HepG2 (cell line): ENCODE measurements at regions not wholly inside any gene's neighbourhood (a gene's known extent, or its start where the extent isn't known, plus 50 kb on each side); places are given as distances from the start of the nearest gene placed in this dataset.

Source experiments
- ATAC-seq: fragments of 200-7000 bp; cut with Tn5 transposase; 3 replicates; pipeline ENCODE4 v1.9.1; 2020; ENCODE audit warnings: mild to moderate bottlenecking, moderate library complexity
- BruUV-seq: library from RNA; stranded (reverse); fragments of 400-500 nt; replicated peaks from 2 replicates; lab custom pipeline; 2021; lab: Mats Ljungman, UMichigan
- CTCF ChIA-PET: fragments of 300-600 bp; formaldehyde crosslinking; extraction: SDS; loops from one replicate; lab custom pipeline; 2021; ENCODE audit warnings: low total read pairs, inconsistent platforms, low intra/inter-chr PET ratio; lab: Yijun Ruan, JAX
- POLR2A ChIA-PET: fragments of 350-600 bp; sonication (Branson Sonifier 250); formaldehyde crosslinking; loops from one replicate; lab custom pipeline; 2020; ENCODE audit warnings: antibody characterized with exemption, inconsistent platforms; lab: Yijun Ruan, JAX
- DNase-seq: peaks from one replicate; pipeline ENCODE4 v3.0.0-alpha.2; 2015; ENCODE audit warnings: low spot score
- FAIRE-seq: peaks from 3 replicates; lab custom pipeline; 2011; peaks lifted over from hg19 to GRCh38; lab: Jason Lieb, UNC
- H2AFZ ChIP-seq: one replicate; pipeline ENCODE4 v1.6.1; 2011; ENCODE audit warnings: low read length, inconsistent platforms
- H3K27ac ChIP-seq: fragments of 300-600 bp; 3 replicates; pipeline ENCODE4 v1.8.0; 2011; ENCODE audit warnings: mixed run types, mild to moderate bottlenecking, mixed read lengths, low read length, inconsistent platforms; ENCODE audit not compliant: insufficient read depth; ENCODE audit errors: extremely low read length
- H3K27me3 ChIP-seq, 2 experiments: fragments of 200-600 bp in 1 of 2; 2 replicates in 1 of 2; 3 replicates in 1 of 2; pipeline versions ENCODE4 v1.6.0 to v1.8.0; 2011; ENCODE audit warnings: low read length in 2 of 2, mild to moderate bottlenecking in 2 of 2, moderate library complexity in 2 of 2, inconsistent platforms in 1 of 2; ENCODE audit not compliant: insufficient read depth in 2 of 2, control insufficient read depth in 1 of 2
- H3K36me3 ChIP-seq, 2 experiments: fragments of 200-600 bp in 1 of 2; replicated peaks in 1 of 2; 2 replicates in 1 of 2; 3 replicates in 1 of 2; pipeline versions ENCODE4 v1.5.1 to v1.8.0; 2011; ENCODE audit warnings: low read length in 2 of 2, inconsistent platforms in 1 of 2; ENCODE audit not compliant: insufficient read depth in 2 of 2, control insufficient read depth in 1 of 2
- H3K4me1 ChIP-seq: 2 replicates; pipeline ENCODE4 v1.5.1; 2012; ENCODE audit warnings: low read length, inconsistent platforms; ENCODE audit not compliant: insufficient read depth
- H3K4me2 ChIP-seq: 2 replicates; pipeline ENCODE4 v1.6.0; 2011; ENCODE audit warnings: low read depth, low read length, inconsistent platforms
- H3K4me3 ChIP-seq, 3 experiments: fragments of 200-600 bp in 1 of 3; sonication (generic), shearing (Covaris generic) in 1 of 3; replicated peaks in 1 of 3; 2 replicates each; pipeline ENCODE4 v1.5.1; 2011 to 2016; ENCODE audit warnings: low read length in 3 of 3, inconsistent platforms in 2 of 3, low read depth in 2 of 3, mild to moderate bottlenecking in 2 of 3, control low read depth in 1 of 3, mixed read lengths in 1 of 3; ENCODE audit not compliant: insufficient read depth in 1 of 3
- H3K79me2 ChIP-seq: one replicate; pipeline ENCODE4 v1.6.1; 2011; ENCODE audit warnings: low read length, inconsistent platforms; ENCODE audit not compliant: insufficient read depth
- H3K9ac ChIP-seq: 2 replicates; pipeline ENCODE4 v1.6.0; 2011; ENCODE audit warnings: mild to moderate bottlenecking, low read depth, low read length, inconsistent platforms; ENCODE audit not compliant: insufficient read depth
- H3K9me3 ChIP-seq: 2 replicates; pipeline ENCODE4 v1.5.1; 2012; ENCODE audit warnings: mild to moderate bottlenecking, low read length
- H4K20me1 ChIP-seq: 2 replicates; pipeline ENCODE4 v1.6.0; 2011; ENCODE audit warnings: inconsistent platforms, mild to moderate bottlenecking, low read length, moderate library complexity; ENCODE audit not compliant: insufficient read depth
- CREB1 ChIP-seq, 2 experiments: fragments of 450-650 bp in 1 of 2; IDR thresholded peaks; 2 replicates each; pipeline ENCODE4 v1.6.1; 2016 to 2017; ENCODE audit warnings: control low read depth in 1 of 2, mild to moderate bottlenecking in 1 of 2, missing compliant biosample characterization in 1 of 2, missing genetic modification characterization in 1 of 2
- KDM3A ChIP-seq: IDR thresholded peaks from 2 replicates; pipeline ENCODE4 v1.6.1; 2018; ENCODE audit warnings: low read depth, missing compliant biosample characterization
- MTF2 ChIP-seq: sonication (generic); formaldehyde crosslinking; IDR thresholded peaks from 2 replicates; pipeline ENCODE4 v1.5.0; 2020; ENCODE audit warnings: missing genetic modification reagents, borderline replicate concordance
- NR2C2 ChIP-seq: sonication (generic); formaldehyde crosslinking; IDR thresholded peaks from 2 replicates; pipeline ENCODE4 v1.4.0; 2020; ENCODE audit warnings: missing genetic modification reagents, mild to moderate bottlenecking, moderate library complexity, borderline replicate concordance
- PRPF4 ChIP-seq: fragments of 200-400 bp; formaldehyde crosslinking; IDR thresholded peaks from 2 replicates; pipeline ENCODE4 v1.6.1; 2016; ENCODE audit warnings: low read length, low read depth; ENCODE audit not compliant: poor library complexity, severe bottlenecking
- SALL1 ChIP-seq: sonication (generic); formaldehyde crosslinking; IDR thresholded peaks from 2 replicates; pipeline ENCODE4 v1.8.0; 2022; ENCODE audit warnings: mild to moderate bottlenecking, missing genetic modification reagents
- SATB2 ChIP-seq: sonication (generic); formaldehyde crosslinking; IDR thresholded peaks from 2 replicates; pipeline ENCODE4 v1.5.0; 2020; ENCODE audit warnings: missing genetic modification reagents
- TEAD3 ChIP-seq: optimal IDR thresholded peaks from 2 replicates; pipeline ENCODE3; 2016; ENCODE audit warnings: borderline replicate concordance
- ZNF34 ChIP-seq: sonication (generic); formaldehyde crosslinking; IDR thresholded peaks from 2 replicates; pipeline ENCODE4 v1.4.0; 2020; ENCODE audit warnings: mild to moderate bottlenecking, missing genetic modification reagents, borderline replicate concordance
- ZNF644 ChIP-seq: IDR thresholded peaks from 2 replicates; pipeline ENCODE4 v1.6.1; 2016; ENCODE audit warnings: low read depth
- WGBS: methylation state at CpG from one replicate; pipeline ENCODE4 v1.1.6; 2017; ENCODE audit warnings: low lambda C conversion rate; 5-methylcytosine and 5-hydroxymethylcytosine counted together
- in situ Hi-C: cut with HindIII; loops from 2 replicates; pipeline ENCODE4 v1.10.0; 2017; ENCODE audit warnings: low pct_unique_long_range_greater_than_20kb; ENCODE audit not compliant: extremely low pct_ligation_motif_present
- intact Hi-C: fragments of 100-400 bp; cut with micrococcal nuclease; formaldehyde crosslinking; loops from one replicate; pipeline ENCODE4 v1.10.0; 2022; ENCODE audit not compliant: unreplicated experiment
- TF ChIP-seq, protein P1 (sequence below), 2 experiments: sonication (generic) in 1 of 2; formaldehyde crosslinking in 1 of 2; IDR thresholded peaks; 2 replicates each; pipeline versions ENCODE4 v1.5.1 to v1.6.1; 2011 to 2020; ENCODE audit warnings: borderline replicate concordance in 1 of 2, low read depth in 1 of 2, low read length in 1 of 2, mild to moderate bottlenecking in 1 of 2, missing genetic modification reagents in 1 of 2, moderate library complexity in 1 of 2
- TF ChIP-seq, protein P2 (sequence below): sonication (generic); formaldehyde crosslinking; IDR thresholded peaks from 2 replicates; pipeline ENCODE4 v1.4.0; 2020; ENCODE audit warnings: missing genetic modification reagents
- TF ChIP-seq, protein P3 (sequence below): sonication (generic); formaldehyde crosslinking; conservative IDR thresholded peaks from 2 replicates; pipeline ENCODE4 v1.4.0; 2020; ENCODE audit warnings: mild to moderate bottlenecking, missing genetic modification reagents, moderate library complexity
- TF ChIP-seq, protein P4 (sequence below): sonication (generic); formaldehyde crosslinking; IDR thresholded peaks from 2 replicates; pipeline ENCODE4 v1.9.0; 2021; ENCODE audit warnings: missing genetic modification reagents, borderline replicate concordance

DNA sequence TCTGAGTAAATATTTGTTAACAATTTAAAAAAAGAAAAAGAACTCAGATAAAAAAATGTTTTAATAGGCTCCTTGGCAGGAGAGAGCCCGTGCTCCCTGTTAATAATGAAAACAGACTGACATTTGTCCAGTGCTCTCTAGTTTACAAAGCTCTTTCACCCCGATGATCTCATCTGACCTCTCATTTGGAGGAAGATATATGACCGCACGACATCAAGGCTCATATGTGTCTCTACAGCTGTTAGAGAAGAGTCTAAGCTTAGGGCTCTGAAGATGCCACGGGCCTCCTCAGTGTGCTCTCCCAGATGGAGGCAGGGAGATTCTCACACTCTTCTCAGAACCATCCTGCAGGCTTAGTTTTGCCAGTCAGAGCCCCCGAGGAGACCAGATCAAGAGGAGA lies 280.8 kb upstream of the IRX5 start:
- H4K20me1 ChIP-seq: no peaks in the 10 kb centered on the region
- WGBS: 19% methylated on average over 6 of the region's 6 CpGs
- no peaks in the 10 kb centered on the region for H3K36me3 ChIP-seq
- in situ Hi-C loops: no loop called here
- peaks cover 4 to 61% of the 10 kb centered on the region in 2 experiments; a peak in 4 of 5 replicates for H3K27me3 ChIP-seq
- no peak overlapping the region for H3K4me3 ChIP-seq
- FAIRE-seq (no peak), ATAC-seq (no peak), DNase-seq (no peak)
- no peaks in the 10 kb centered on the region for H3K4me1 ChIP-seq
- no peak overlapping the region for H3K9ac ChIP-seq
- ChIA-PET CTCF (no interaction called here), POLR2A (no interaction called here)
- H3K4me2 ChIP-seq: no peak overlapping the region
- no TSS peak for BruUV-seq
- intact Hi-C loops: no loop called here
- H3K79me2 ChIP-seq: no peaks in the 10 kb centered on the region
- no peak overlapping the region for H3K27ac ChIP-seq
- H2AFZ ChIP-seq: no peak overlapping the region
- H3K9me3 ChIP-seq: no peaks in the 10 kb centered on the region
- TF ChIP-seq SATB2 (CRISPR knock-in tag) (no peak), MTF2 (CRISPR knock-in tag) (no peak), CREB1 (IDR thresholded peaks at IDR 0.05) (no peak), CREB1 (CRISPR knock-in tag; IDR thresholded peaks at IDR 0.05) (no peak), TEAD3 (no peak), NR2C2 (no peak), SALL1 (CRISPR knock-in tag) (no peak), KDM3A (CRISPR knock-in tag) (no peak), ZNF34 (CRISPR knock-in tag) (no peak), PRPF4 (no peak), ZNF644 (CRISPR knock-in tag) (no peak)
- TF ChIP-seq, protein P1, sequence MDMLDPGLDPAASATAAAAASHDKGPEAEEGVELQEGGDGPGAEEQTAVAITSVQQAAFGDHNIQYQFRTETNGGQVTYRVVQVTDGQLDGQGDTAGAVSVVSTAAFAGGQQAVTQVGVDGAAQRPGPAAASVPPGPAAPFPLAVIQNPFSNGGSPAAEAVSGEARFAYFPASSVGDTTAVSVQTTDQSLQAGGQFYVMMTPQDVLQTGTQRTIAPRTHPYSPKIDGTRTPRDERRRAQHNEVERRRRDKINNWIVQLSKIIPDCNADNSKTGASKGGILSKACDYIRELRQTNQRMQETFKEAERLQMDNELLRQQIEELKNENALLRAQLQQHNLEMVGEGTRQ (IDR thresholded peaks at IDR 0.05; ENCODE audit: low read depth, low read length): no peak
- TF ChIP-seq, protein P1 (CRISPR knock-in tag; IDR thresholded peaks at IDR 0.05; ENCODE audit: borderline replicate concordance): no peak
- TF ChIP-seq, protein P2, sequence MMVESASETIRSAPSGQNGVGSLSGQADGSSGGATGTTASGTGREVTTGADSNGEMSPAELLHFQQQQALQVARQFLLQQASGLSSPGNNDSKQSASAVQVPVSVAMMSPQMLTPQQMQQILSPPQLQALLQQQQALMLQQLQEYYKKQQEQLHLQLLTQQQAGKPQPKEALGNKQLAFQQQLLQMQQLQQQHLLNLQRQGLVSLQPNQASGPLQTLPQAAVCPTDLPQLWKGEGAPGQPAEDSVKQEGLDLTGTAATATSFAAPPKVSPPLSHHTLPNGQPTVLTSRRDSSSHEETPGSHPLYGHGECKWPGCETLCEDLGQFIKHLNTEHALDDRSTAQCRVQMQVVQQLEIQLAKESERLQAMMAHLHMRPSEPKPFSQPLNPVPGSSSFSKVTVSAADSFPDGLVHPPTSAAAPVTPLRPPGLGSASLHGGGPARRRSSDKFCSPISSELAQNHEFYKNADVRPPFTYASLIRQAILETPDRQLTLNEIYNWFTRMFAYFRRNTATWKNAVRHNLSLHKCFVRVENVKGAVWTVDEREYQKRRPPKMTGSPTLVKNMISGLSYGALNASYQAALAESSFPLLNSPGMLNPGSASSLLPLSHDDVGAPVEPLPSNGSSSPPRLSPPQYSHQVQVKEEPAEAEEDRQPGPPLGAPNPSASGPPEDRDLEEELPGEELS (CRISPR knock-in tag): no peak
- TF ChIP-seq, protein P3, sequence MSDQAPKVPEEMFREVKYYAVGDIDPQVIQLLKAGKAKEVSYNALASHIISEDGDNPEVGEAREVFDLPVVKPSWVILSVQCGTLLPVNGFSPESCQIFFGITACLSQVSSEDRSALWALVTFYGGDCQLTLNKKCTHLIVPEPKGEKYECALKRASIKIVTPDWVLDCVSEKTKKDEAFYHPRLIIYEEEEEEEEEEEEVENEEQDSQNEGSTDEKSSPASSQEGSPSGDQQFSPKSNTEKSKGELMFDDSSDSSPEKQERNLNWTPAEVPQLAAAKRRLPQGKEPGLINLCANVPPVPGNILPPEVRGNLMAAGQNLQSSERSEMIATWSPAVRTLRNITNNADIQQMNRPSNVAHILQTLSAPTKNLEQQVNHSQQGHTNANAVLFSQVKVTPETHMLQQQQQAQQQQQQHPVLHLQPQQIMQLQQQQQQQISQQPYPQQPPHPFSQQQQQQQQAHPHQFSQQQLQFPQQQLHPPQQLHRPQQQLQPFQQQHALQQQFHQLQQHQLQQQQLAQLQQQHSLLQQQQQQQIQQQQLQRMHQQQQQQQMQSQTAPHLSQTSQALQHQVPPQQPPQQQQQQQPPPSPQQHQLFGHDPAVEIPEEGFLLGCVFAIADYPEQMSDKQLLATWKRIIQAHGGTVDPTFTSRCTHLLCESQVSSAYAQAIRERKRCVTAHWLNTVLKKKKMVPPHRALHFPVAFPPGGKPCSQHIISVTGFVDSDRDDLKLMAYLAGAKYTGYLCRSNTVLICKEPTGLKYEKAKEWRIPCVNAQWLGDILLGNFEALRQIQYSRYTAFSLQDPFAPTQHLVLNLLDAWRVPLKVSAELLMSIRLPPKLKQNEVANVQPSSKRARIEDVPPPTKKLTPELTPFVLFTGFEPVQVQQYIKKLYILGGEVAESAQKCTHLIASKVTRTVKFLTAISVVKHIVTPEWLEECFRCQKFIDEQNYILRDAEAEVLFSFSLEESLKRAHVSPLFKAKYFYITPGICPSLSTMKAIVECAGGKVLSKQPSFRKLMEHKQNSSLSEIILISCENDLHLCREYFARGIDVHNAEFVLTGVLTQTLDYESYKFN: no peak
- TF ChIP-seq, protein P4, sequence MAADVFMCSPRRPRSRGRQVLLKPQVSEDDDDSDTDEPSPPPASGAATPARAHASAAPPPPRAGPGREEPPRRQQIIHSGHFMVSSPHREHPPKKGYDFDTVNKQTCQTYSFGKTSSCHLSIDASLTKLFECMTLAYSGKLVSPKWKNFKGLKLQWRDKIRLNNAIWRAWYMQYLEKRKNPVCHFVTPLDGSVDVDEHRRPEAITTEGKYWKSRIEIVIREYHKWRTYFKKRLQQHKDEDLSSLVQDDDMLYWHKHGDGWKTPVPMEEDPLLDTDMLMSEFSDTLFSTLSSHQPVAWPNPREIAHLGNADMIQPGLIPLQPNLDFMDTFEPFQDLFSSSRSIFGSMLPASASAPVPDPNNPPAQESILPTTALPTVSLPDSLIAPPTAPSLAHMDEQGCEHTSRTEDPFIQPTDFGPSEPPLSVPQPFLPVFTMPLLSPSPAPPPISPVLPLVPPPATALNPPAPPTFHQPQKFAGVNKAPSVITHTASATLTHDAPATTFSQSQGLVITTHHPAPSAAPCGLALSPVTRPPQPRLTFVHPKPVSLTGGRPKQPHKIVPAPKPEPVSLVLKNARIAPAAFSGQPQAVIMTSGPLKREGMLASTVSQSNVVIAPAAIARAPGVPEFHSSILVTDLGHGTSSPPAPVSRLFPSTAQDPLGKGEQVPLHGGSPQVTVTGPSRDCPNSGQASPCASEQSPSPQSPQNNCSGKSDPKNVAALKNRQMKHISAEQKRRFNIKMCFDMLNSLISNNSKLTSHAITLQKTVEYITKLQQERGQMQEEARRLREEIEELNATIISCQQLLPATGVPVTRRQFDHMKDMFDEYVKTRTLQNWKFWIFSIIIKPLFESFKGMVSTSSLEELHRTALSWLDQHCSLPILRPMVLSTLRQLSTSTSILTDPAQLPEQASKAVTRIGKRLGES (CRISPR knock-in tag): no peak
